ENCODE measurements at regions not wholly inside any gene's neighbourhood (a gene's known extent, or its start where the extent isn't known, plus 50 kb on each side); places are given as distances from the start of the nearest gene placed in this dataset.

GRCh38 chr13:80726868-80727267 is 385.9 kb upstream of the SPRY2 start (continued):
- TF ChIP-seq BCL6B (tag by site-specific recombination; IDR thresholded peaks at IDR 0.05), result no peak
- no peak for TF ChIP-seq ZNF426 (tag by site-specific recombination; IDR thresholded peaks at IDR 0.05)
- TF ChIP-seq ZBTB10 (tag by site-specific recombination; IDR thresholded peaks at IDR 0.05), result no peak
- TF ChIP-seq ZNF433 (tag by site-specific recombination; IDR thresholded peaks at IDR 0.05; ENCODE audit: low read depth), result no peak
- no peak for TF ChIP-seq ZNF354C (tag by site-specific recombination; IDR thresholded peaks at IDR 0.05; ENCODE audit: borderline replicate concordance, low read depth)
- TF ChIP-seq ZNF639 (tag by site-specific recombination; IDR thresholded peaks at IDR 0.05), result no peak
- TF ChIP-seq ZNF18 (tag by site-specific recombination; IDR thresholded peaks at IDR 0.05), result no peak

GRCh38 chr13:80721689-80722088 is 380.8 kb upstream of the SPRY2 start:
- Histone ChIP-seq H3K4me3 (ENCODE audit: low read depth, low read length) (no peak overlapping the region), H3K36me3 (ENCODE audit: control insufficient read depth in 2 of 2, insufficient read depth in 1 of 2, low read length in 2 of 2) (no peaks in the 10 kb centered on the region), H3K9me3 (ENCODE audit: control insufficient read depth, insufficient read depth, low read depth, low read length) (no peaks in the 10 kb centered on the region), H3K27ac (ENCODE audit: extremely low read depth, low read depth, low read length) (no peak overlapping the region), H3K4me1 (ENCODE audit: control insufficient read depth, insufficient read depth, low read length) (no peaks in the 10 kb centered on the region)
- ChIA-PET POLR2A (no interaction called here), CTCF (no interaction called here)
- TF ChIP-seq GLIS1 (tag by site-specific recombination; IDR thresholded peaks at IDR 0.05) (no peak), FEZF1 (tag by site-specific recombination; IDR thresholded peaks at IDR 0.05) (no peak), ZNF214 (tag by site-specific recombination; IDR thresholded peaks at IDR 0.05; ENCODE audit: borderline replicate concordance) (no peak)

GRCh38 chr13:80718970-80719369 is 378.0 kb upstream of the SPRY2 start:
- H3K36me3 ChIP-seq (ENCODE audit: control insufficient read depth in 2 of 2, insufficient read depth in 1 of 2, low read length in 2 of 2), result no peaks in the 10 kb centered on the region
- CTCF ChIA-PET, result no interaction called here
- POLR2A ChIA-PET, result no interaction called here
- H3K9me3 ChIP-seq (ENCODE audit: control insufficient read depth, insufficient read depth, low read depth, low read length), result no peaks in the 10 kb centered on the region
- H3K27ac ChIP-seq (ENCODE audit: extremely low read depth, low read depth, low read length), result no peak overlapping the region
- no peaks in the 10 kb centered on the region for H3K4me1 ChIP-seq (ENCODE audit: control insufficient read depth, insufficient read depth, low read length)
- H3K4me3 ChIP-seq (ENCODE audit: low read depth, low read length), result no peak overlapping the region
- TF ChIP-seq ZSCAN5A (tag by site-specific recombination; IDR thresholded peaks at IDR 0.05) (no peak), SP2 (tag by site-specific recombination; IDR thresholded peaks at IDR 0.05) (no peak), AEBP2 (tag by site-specific recombination; IDR thresholded peaks at IDR 0.05; ENCODE audit: borderline replicate concordance) (no peak), ZNF449 (tag by site-specific recombination; IDR thresholded peaks at IDR 0.05) (no peak), ZNF488 (tag by site-specific recombination; IDR thresholded peaks at IDR 0.05) (no peak), ATF2 (tag by site-specific recombination; IDR thresholded peaks at IDR 0.05; ENCODE audit: low read depth) (no peak), ZNF155 (tag by site-specific recombination; IDR thresholded peaks at IDR 0.05) (no peak), ZFP69B (tag by site-specific recombination; IDR thresholded peaks at IDR 0.05) (no peak), MEIS1 (CRISPR knock-in tag; IDR thresholded peaks at IDR 0.05; ENCODE audit: borderline replicate concordance) (no peak)
